H1 (cell line): ENCODE measurements at regions not wholly inside any gene's neighbourhood (a gene's known extent, or its start where the extent isn't known, plus 50 kb on each side); places are given as distances from the start of the nearest gene placed in this dataset.

Experiments used
- CTCF ChIA-PET: fragments of 300-600 bp; sonication (Branson Sonifier 250); formaldehyde crosslinking; loops from one replicate; lab custom pipeline; 2021; ENCODE audit not compliant: partially characterized antibody; lab: Charles Lee
- POLR2A ChIA-PET: fragments of 300-600 bp; sonication (Branson Sonifier 250); formaldehyde crosslinking; loops from one replicate; lab custom pipeline; 2021; ENCODE audit warnings: inconsistent platforms; ENCODE audit not compliant: partially characterized antibody; lab: Charles Lee
- DNase-seq, 2 experiments: peaks; one replicate each; pipeline versions ENCODE4 v3.0.0 to v3.0.0-alpha.2; 2010 to 2022; ENCODE audit warnings: low spot score in 2 of 2, low read depth in 1 of 2, mixed read lengths in 1 of 2
- FAIRE-seq: peaks from 2 replicates; lab custom pipeline; 2011; peaks lifted over from hg19 to GRCh38; lab: Jason Lieb, UNC
- H2AFZ ChIP-seq: 2 replicates; pipeline ENCODE4 v1.8.1; 2012; ENCODE audit warnings: low read length, inconsistent platforms
- H2AK5ac ChIP-seq: 2 replicates; pipeline ENCODE4 v1.6.1; 2013; ENCODE audit warnings: low read depth, low read length
- H2BK120ac ChIP-seq: replicated peaks from 2 replicates; pipeline ENCODE3; 2013; ENCODE audit warnings: low read depth, low read length, inconsistent platforms
- H2BK12ac ChIP-seq: 2 replicates; pipeline ENCODE4 v1.6.1; 2013; ENCODE audit warnings: low read depth, low read length
- H2BK15ac ChIP-seq: 2 replicates; pipeline ENCODE4 v1.6.1; 2013; ENCODE audit warnings: low read length
- H2BK20ac ChIP-seq: 2 replicates; pipeline ENCODE4 v1.6.1; 2013; ENCODE audit warnings: low read length
- H2BK5ac ChIP-seq: 2 replicates; pipeline ENCODE4 v1.6.1; 2013; ENCODE audit warnings: low read depth, low read length
- H3K14ac ChIP-seq: 2 replicates; pipeline ENCODE4 v1.6.1; 2013; ENCODE audit warnings: inconsistent platforms; ENCODE audit not compliant: insufficient read length
- H3K18ac ChIP-seq: 2 replicates; pipeline ENCODE4 v1.6.1; 2013; ENCODE audit warnings: low read length; ENCODE audit errors: extremely low read depth
- H3K23ac ChIP-seq: 2 replicates; pipeline ENCODE4 v1.6.1; 2013; ENCODE audit warnings: inconsistent platforms; ENCODE audit not compliant: insufficient read length
- H3K23me2 ChIP-seq: 2 replicates; pipeline ENCODE4 v1.6.1; 2013; ENCODE audit warnings: low read depth, low read length
- H3K27ac ChIP-seq: 2 replicates; pipeline ENCODE4 v1.6.1; 2011; ENCODE audit warnings: low read depth, low read length, inconsistent platforms
- H3K27me3 ChIP-seq, 4 experiments: replicated peaks in 1 of 4; 1 replicate in 1 of 4; 2 replicates in 3 of 4; pipeline versions ENCODE4 v1.6.1 to v1.8.1; 2011 to 2013; ENCODE audit warnings: low read length in 3 of 4, mild to moderate bottlenecking in 3 of 4, inconsistent platforms in 2 of 4, mixed read lengths in 2 of 4, moderate library complexity in 1 of 4; ENCODE audit not compliant: control insufficient read depth in 3 of 4, insufficient read depth in 3 of 4; ENCODE audit errors: extremely low read depth in 1 of 4
- H3K36me3 ChIP-seq, 4 experiments: 2 replicates each; pipeline versions ENCODE4 v1.6.1 to v1.8.1; 2011 to 2013; ENCODE audit warnings: mild to moderate bottlenecking in 4 of 4, low read length in 3 of 4, moderate library complexity in 2 of 4, control low read depth in 1 of 4, inconsistent platforms in 1 of 4; ENCODE audit not compliant: insufficient read depth in 4 of 4, control insufficient read depth in 2 of 4
- H3K4ac ChIP-seq: replicated peaks from 2 replicates; pipeline ENCODE3; 2013; ENCODE audit warnings: low read length, low read depth, mixed read lengths, inconsistent platforms; ENCODE audit not compliant: insufficient read length
- H3K4me1 ChIP-seq, 4 experiments: replicated peaks in 1 of 4; 1 replicate in 1 of 4; 2 replicates in 3 of 4; pipeline versions ENCODE4 v1.6.1 to v1.8.1; 2011 to 2013; ENCODE audit warnings: low read length in 3 of 4, inconsistent platforms in 2 of 4, mixed read lengths in 1 of 4; ENCODE audit not compliant: insufficient read depth in 4 of 4, control insufficient read depth in 3 of 4
- H3K4me2 ChIP-seq, 2 experiments: 2 replicates each; pipeline versions ENCODE4 v1.6.1 to v1.8.1; 2011 to 2013; ENCODE audit warnings: low read depth in 2 of 2, low read length in 2 of 2, control low read depth in 1 of 2, inconsistent platforms in 1 of 2, mild to moderate bottlenecking in 1 of 2; ENCODE audit not compliant: insufficient read depth in 1 of 2
- H3K4me3 ChIP-seq, 4 experiments: fragments of 200-600, 300-600 bp in 1 of 4; sonication (generic), shearing (Covaris generic), sonication (Bioruptor Twin) in 1 of 4; 2 replicates each; pipeline versions ENCODE4 v1.5.1 to v1.8.1; 2011 to 2016; ENCODE audit warnings: low read length in 4 of 4, low read depth in 3 of 4, control low read depth in 2 of 4, inconsistent platforms in 2 of 4, mild to moderate bottlenecking in 2 of 4, mixed read lengths in 1 of 4, moderate library complexity in 1 of 4; ENCODE audit not compliant: insufficient read depth in 2 of 4; ENCODE audit errors: extremely low read depth in 1 of 4
- H3K56ac ChIP-seq: replicated peaks from 2 replicates; pipeline ENCODE3; 2013; ENCODE audit warnings: low read depth, mild to moderate bottlenecking, mixed read lengths, low read length, inconsistent platforms; ENCODE audit not compliant: insufficient read length
- H3K79me1 ChIP-seq: 2 replicates; pipeline ENCODE4 v1.6.1; 2013; ENCODE audit warnings: low read depth, low read length, control low read depth
- H3K79me2 ChIP-seq, 2 experiments: 2 replicates each; pipeline versions ENCODE4 v1.6.1 to v1.8.1; 2012 to 2013; ENCODE audit warnings: low read length in 2 of 2, mild to moderate bottlenecking in 2 of 2, inconsistent platforms in 1 of 2; ENCODE audit not compliant: insufficient read depth in 2 of 2, control insufficient read depth in 1 of 2
- H3K9ac ChIP-seq, 4 experiments: replicated peaks in 1 of 4; 1 replicate in 1 of 4; 2 replicates in 3 of 4; pipeline versions ENCODE4 v1.6.1 to v1.8.1; 2011 to 2013; ENCODE audit warnings: low read depth in 3 of 4, low read length in 3 of 4, control low read depth in 2 of 4, mild to moderate bottlenecking in 2 of 4, moderate library complexity in 2 of 4, inconsistent platforms in 1 of 4; ENCODE audit errors: extremely low read depth in 1 of 4
- H3K9me3 ChIP-seq, 2 experiments: 2 replicates each; pipeline versions ENCODE4 v1.6.1 to v1.8.1; 2012 to 2013; ENCODE audit warnings: mild to moderate bottlenecking in 2 of 2, moderate library complexity in 2 of 2, control low read depth in 1 of 2, inconsistent platforms in 1 of 2, low read depth in 1 of 2, low read length in 1 of 2, mixed read lengths in 1 of 2; ENCODE audit not compliant: insufficient read depth in 2 of 2
- H4K20me1 ChIP-seq, 2 experiments: replicated peaks in 1 of 2; 2 replicates each; pipeline versions ENCODE3 to v1.8.1; 2011 to 2013; ENCODE audit warnings: inconsistent platforms in 2 of 2, low read length in 2 of 2, mild to moderate bottlenecking in 1 of 2; ENCODE audit not compliant: insufficient read depth in 2 of 2, control insufficient read depth in 1 of 2
- H4K5ac ChIP-seq: 2 replicates; pipeline ENCODE4 v1.6.1; 2013; ENCODE audit warnings: low read length, low read depth, mixed read lengths, inconsistent platforms; ENCODE audit not compliant: insufficient read length
- H4K8ac ChIP-seq: 2 replicates; pipeline ENCODE4 v1.8.0; 2013; ENCODE audit warnings: mild to moderate bottlenecking, moderate library complexity, low read length, inconsistent platforms; ENCODE audit not compliant: insufficient read depth; ENCODE audit errors: extremely low read depth
- H4K91ac ChIP-seq: replicated peaks from 2 replicates; pipeline ENCODE3; 2013; ENCODE audit warnings: low read length, mixed read lengths, inconsistent platforms; ENCODE audit not compliant: insufficient read length
- CHD7 ChIP-seq: fragments of 300-600 bp; sonication (generic); IDR thresholded peaks from 2 replicates; pipeline ENCODE4 v1.7.1; 2012; ENCODE audit warnings: low read length, moderate library complexity, mild to moderate bottlenecking, inconsistent platforms; ENCODE audit not compliant: insufficient replicate concordance
- WGBS, 2 experiments: shearing (Covaris generic) in 1 of 2; methylation state at CpG; one replicate each; pipeline versions ENCODE4 v1.1.6 to v1.1.7; 2013 to 2015; ENCODE audit warnings: low lambda C conversion rate in 2 of 2, mixed read lengths in 2 of 2, inconsistent platforms in 1 of 2, low coverage in 1 of 2, missing lambda C conversion rate in 1 of 2; ENCODE audit not compliant: insufficient replicate concordance in 2 of 2, insufficient coverage in 1 of 2, insufficient read length in 1 of 2; ENCODE audit errors: extremely low coverage in 1 of 2, missing lambda C conversion rate in 1 of 2; 5-methylcytosine and 5-hydroxymethylcytosine counted together

DNA sequence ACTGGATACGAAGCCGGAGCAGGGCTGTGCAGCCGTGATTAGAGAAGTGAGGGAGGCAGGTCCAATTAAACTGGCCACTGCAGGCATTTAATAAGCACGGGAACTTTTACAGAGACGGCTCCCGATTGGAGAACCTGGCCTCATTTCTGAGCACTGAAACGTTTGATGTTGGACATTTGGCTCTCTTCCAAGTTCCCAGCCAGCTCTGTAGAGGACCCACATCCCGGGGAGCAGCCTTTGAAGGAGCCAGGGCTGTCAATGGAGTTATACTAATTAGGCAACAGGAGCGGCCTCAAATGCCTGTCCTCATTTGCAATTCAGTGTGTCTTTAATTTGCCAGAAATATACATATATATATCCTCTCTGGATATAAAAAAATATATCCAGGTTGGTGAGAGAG is 499.4 kb upstream of the C16orf82 start:
- no peak for DNase-seq
- no peak overlapping the region for H2BK120ac ChIP-seq
- no peaks in the 10 kb centered on the region for H3K9me3 ChIP-seq
- H3K4me1 ChIP-seq = no peaks in the 10 kb centered on the region
- H3K79me2 ChIP-seq = no peaks in the 10 kb centered on the region
- H4K20me1 ChIP-seq = no peaks in the 10 kb centered on the region
- no peak overlapping the region for H3K14ac ChIP-seq
- CTCF ChIA-PET = interaction anchor here (0.6 kb wide), 2 partner anchors 8 to 498 kb away, joined by 3 to 4 read pairs; no protein-coding TSS in a partner anchor
- no peaks in the 10 kb centered on the region for H3K79me1 ChIP-seq
- no peak overlapping the region for H3K4me2 ChIP-seq
- no peak overlapping the region for H3K18ac ChIP-seq
- no peaks in the 10 kb centered on the region; the same call in 1 of the 2 replicates for H3K23me2 ChIP-seq
- H3K27ac ChIP-seq = no peak overlapping the region
- H2BK5ac ChIP-seq = no peak overlapping the region
- no peak overlapping the region for H2BK15ac ChIP-seq
- no peak overlapping the region for H3K9ac ChIP-seq
- 84% methylated on average over 9 of the region's 9 CpGs; no CpG with 5 or more reads in 1 of the 2 experiments for WGBS, 2 experiments
- POLR2A ChIA-PET = no interaction called here
- H2BK20ac ChIP-seq = no peak overlapping the region
- no peaks in the 10 kb centered on the region for H3K27me3 ChIP-seq
- no peak overlapping the region for H3K4me3 ChIP-seq
- no peak overlapping the region for H2AK5ac ChIP-seq
- H4K5ac ChIP-seq = no peak overlapping the region
- no peak overlapping the region for H3K4ac ChIP-seq
- H3K23ac ChIP-seq = no peak overlapping the region
- no peak overlapping the region for H3K56ac ChIP-seq
- no peak overlapping the region for H2AFZ ChIP-seq
- FAIRE-seq = no peak
- H4K91ac ChIP-seq = no peak overlapping the region
- H4K8ac ChIP-seq = no peak overlapping the region
- no peaks in the 10 kb centered on the region for H3K36me3 ChIP-seq
- H2BK12ac ChIP-seq = no peak overlapping the region
- no peak for TF ChIP-seq CHD7
